IMR-90 (cell line): ENCODE measurements at regions not wholly inside any gene's neighbourhood (a gene's known extent, or its start where the extent isn't known, plus 50 kb on each side); places are given as distances from the start of the nearest gene placed in this dataset.

Experiments
- ATAC-seq: fragments of 200-7000 bp; cut with Tn5 transposase; 2 replicates; pipeline ENCODE4 v1.9.1; 2020; ENCODE audit warnings: low read depth, mild to moderate bottlenecking, moderate library complexity
- BruUV-seq: library from RNA; stranded (reverse); fragments of 400-500 nt; replicated peaks from 2 replicates; lab custom pipeline; 2021; lab: Mats Ljungman, UMichigan
- CTCF ChIA-PET: fragments of 300-600 bp; formaldehyde crosslinking; extraction: SDS; loops from one replicate; lab custom pipeline; 2021; ENCODE audit warnings: antibody characterized with exemption; lab: Yijun Ruan, JAX
- POLR2A ChIA-PET: fragments of 300-600 bp; sonication (Branson Sonifier 250); formaldehyde crosslinking; loops from one replicate; lab custom pipeline; 2022; ENCODE audit warnings: antibody characterized with exemption; ENCODE audit not compliant: unreplicated experiment; lab: Charles Lee
- DNase-seq: peaks from one replicate; pipeline ENCODE4 v3.0.0; 2013
- H2AFZ ChIP-seq: replicated peaks from 2 replicates; pipeline ENCODE3; 2013; ENCODE audit warnings: low read length, mild to moderate bottlenecking; ENCODE audit not compliant: poor library complexity
- H2AK5ac ChIP-seq: 2 replicates; pipeline ENCODE4 v1.6.1; 2013; ENCODE audit warnings: low read depth, low read length, inconsistent platforms
- H2AK9ac ChIP-seq: replicated peaks from 2 replicates; pipeline ENCODE3; 2013; ENCODE audit warnings: mild to moderate bottlenecking, low read depth, low read length, moderate library complexity; ENCODE audit not compliant: poor library complexity
- H2BK120ac ChIP-seq: 2 replicates; pipeline ENCODE4 v1.6.1; 2013; ENCODE audit warnings: low read depth, low read length, inconsistent platforms
- H2BK15ac ChIP-seq: 3 replicates; pipeline ENCODE4 v1.6.1; 2013; ENCODE audit warnings: low read depth, low read length, inconsistent platforms
- H2BK20ac ChIP-seq: 2 replicates; pipeline ENCODE4 v1.6.1; 2013; ENCODE audit warnings: low read depth, mild to moderate bottlenecking, inconsistent platforms, low read length, moderate library complexity
- H2BK5ac ChIP-seq: 2 replicates; pipeline ENCODE4 v1.6.1; 2013; ENCODE audit warnings: mild to moderate bottlenecking, low read depth, low read length, inconsistent platforms; ENCODE audit not compliant: poor library complexity, severe bottlenecking
- H3K14ac ChIP-seq: replicated peaks from 2 replicates; pipeline ENCODE4 v1.6.1; 2013; ENCODE audit warnings: low read depth, low read length, inconsistent platforms
- H3K18ac ChIP-seq: 2 replicates; pipeline ENCODE4 v1.6.1; 2013; ENCODE audit warnings: low read depth, low read length, control low read depth
- H3K23ac ChIP-seq: 2 replicates; pipeline ENCODE4 v1.6.1; 2013; ENCODE audit warnings: low read depth, low read length, inconsistent platforms
- H3K27ac ChIP-seq: 2 replicates; pipeline ENCODE4 v1.5.1; 2013; ENCODE audit warnings: mild to moderate bottlenecking, control low read depth, low read length; ENCODE audit not compliant: insufficient read depth
- H3K27me3 ChIP-seq: 2 replicates; pipeline ENCODE4 v1.6.1; 2013; ENCODE audit warnings: low read length; ENCODE audit not compliant: control insufficient read depth, insufficient read depth
- H3K36me3 ChIP-seq: 2 replicates; pipeline ENCODE4 v1.6.1; 2013; ENCODE audit warnings: low read length, mixed read lengths; ENCODE audit not compliant: control insufficient read depth, insufficient read depth
- H3K4ac ChIP-seq: 2 replicates; pipeline ENCODE4 v1.6.1; 2013; ENCODE audit warnings: low read depth, low read length, inconsistent platforms
- H3K4me1 ChIP-seq: 2 replicates; pipeline ENCODE4 v1.6.1; 2013; ENCODE audit warnings: low read length, mixed read lengths; ENCODE audit not compliant: control insufficient read depth, insufficient read depth
- H3K4me2 ChIP-seq: 2 replicates; pipeline ENCODE4 v1.6.1; 2013; ENCODE audit warnings: low read depth, mild to moderate bottlenecking, control low read depth, low read length, moderate library complexity
- H3K4me3 ChIP-seq: 2 replicates; pipeline ENCODE4 v1.5.1; 2013; ENCODE audit warnings: low read depth, mild to moderate bottlenecking, control low read depth, low read length, moderate library complexity; ENCODE audit not compliant: insufficient read depth
- H3K56ac ChIP-seq: 2 replicates; pipeline ENCODE4 v1.6.1; 2013; ENCODE audit warnings: low read length, inconsistent platforms; ENCODE audit not compliant: insufficient read depth; ENCODE audit errors: extremely low read depth
- H3K79me1 ChIP-seq, 2 experiments: 2 replicates each; pipeline ENCODE4 v1.6.1; 2013; ENCODE audit warnings: low read length in 2 of 2, inconsistent platforms in 1 of 2, low read depth in 1 of 2
- H3K9ac ChIP-seq: 2 replicates; pipeline ENCODE4 v1.6.1; 2013; ENCODE audit warnings: low read depth, low read length, control low read depth
- H3K9me1 ChIP-seq: 2 replicates; pipeline ENCODE4 v1.6.1; 2013; ENCODE audit warnings: low read length, inconsistent platforms; ENCODE audit not compliant: insufficient read depth
- H3K9me3 ChIP-seq: 2 replicates; pipeline ENCODE4 v1.6.1; 2013; ENCODE audit warnings: low read length; ENCODE audit not compliant: control insufficient read depth, insufficient read depth
- H4K20me1 ChIP-seq: 2 replicates; pipeline ENCODE4 v1.6.1; 2013; ENCODE audit warnings: low read length, inconsistent platforms; ENCODE audit not compliant: insufficient read depth
- H4K5ac ChIP-seq: 2 replicates; pipeline ENCODE4 v1.6.1; 2013; ENCODE audit warnings: mild to moderate bottlenecking, low read depth, low read length, control low read depth
- H4K8ac ChIP-seq, 2 experiments: 2 replicates each; pipeline ENCODE4 v1.6.1; 2013; ENCODE audit warnings: low read depth in 2 of 2, low read length in 2 of 2, control low read depth in 1 of 2, inconsistent platforms in 1 of 2
- H4K91ac ChIP-seq: 2 replicates; pipeline ENCODE4 v1.6.1; 2013; ENCODE audit warnings: low read depth, low read length, inconsistent platforms; ENCODE audit not compliant: insufficient read depth
- BHLHE40 ChIP-seq: fragments of 150-350 bp; IDR thresholded peaks from 2 replicates; pipeline ENCODE4 v1.6.1; 2016; ENCODE audit warnings: mild to moderate bottlenecking, low read depth, low read length
- CEBPB ChIP-seq: IDR thresholded peaks from 2 replicates; pipeline ENCODE4 v1.6.1; 2012; ENCODE audit warnings: low read depth, low read length, improper control_type of control experiment
- CHD1 ChIP-seq: IDR thresholded peaks from 2 replicates; pipeline ENCODE4 v1.6.1; 2012; ENCODE audit warnings: low read depth, low read length, improper control_type of control experiment
- FOS ChIP-seq: fragments of 150-350 bp; IDR thresholded peaks from 2 replicates; pipeline ENCODE4 v1.6.1; 2016; ENCODE audit warnings: low read depth, low read length
- MAFK ChIP-seq: IDR thresholded peaks from 2 replicates; pipeline ENCODE4 v1.6.1; 2012; ENCODE audit warnings: low read depth, low read length, improper control_type of control experiment
- MAZ ChIP-seq: IDR thresholded peaks from 2 replicates; pipeline ENCODE4 v1.6.1; 2012; ENCODE audit warnings: low read depth, mild to moderate bottlenecking, low read length, improper control_type of control experiment, moderate library complexity, borderline replicate concordance
- MXI1 ChIP-seq: IDR thresholded peaks from 2 replicates; pipeline ENCODE4 v1.6.1; 2012; ENCODE audit warnings: low read depth, mild to moderate bottlenecking, low read length, moderate library complexity, borderline replicate concordance
- NFE2L2 ChIP-seq: fragments of 150-350 bp; IDR thresholded peaks from 2 replicates; pipeline ENCODE4 v1.6.1; 2016; ENCODE audit warnings: low read depth, mild to moderate bottlenecking, low read length
- POLR2A ChIP-seq: IDR thresholded peaks from 2 replicates; pipeline ENCODE4 v1.6.1; 2012; ENCODE audit warnings: mild to moderate bottlenecking, low read depth, low read length
- RAD21 ChIP-seq: IDR thresholded peaks from 2 replicates; pipeline ENCODE4 v1.6.1; 2012; ENCODE audit warnings: low read length, improper control_type of control experiment
- RCOR1 ChIP-seq: IDR thresholded peaks from 2 replicates; pipeline ENCODE4 v1.6.1; 2012; ENCODE audit warnings: mild to moderate bottlenecking, low read length, improper control_type of control experiment; ENCODE audit not compliant: insufficient replicate concordance
- RFX5 ChIP-seq: IDR thresholded peaks from 2 replicates; pipeline ENCODE4 v1.8.0; 2012; ENCODE audit warnings: low read depth, mild to moderate bottlenecking, low read length, moderate library complexity
- SMC3 ChIP-seq: fragments of 150-350 bp; IDR thresholded peaks from 2 replicates; pipeline ENCODE4 v1.6.1; 2016; ENCODE audit warnings: low read depth, mild to moderate bottlenecking, antibody characterized with exemption, low read length, moderate library complexity
- WGBS, 2 experiments: methylation state at CpG; one replicate each; pipeline versions ENCODE4 v1.1.5 to v1.1.7; 2013; ENCODE audit warnings: missing lambda C conversion rate in 2 of 2; ENCODE audit not compliant: insufficient read length in 1 of 2; ENCODE audit errors: extremely low coverage in 2 of 2; 5-methylcytosine and 5-hydroxymethylcytosine counted together
- dilution Hi-C: fragments of 300-500 bp; cut with HindIII; formaldehyde crosslinking; loops from one replicate; pipeline ENCODE4 v1.14.3; 2018; ENCODE audit warnings: low sequenced_read_pairs; ENCODE audit not compliant: unreplicated experiment
- in situ Hi-C: fragments of 300-500 bp; cut with MboI; formaldehyde crosslinking; loops from 3 replicates; pipeline ENCODE4 v1.14.3; 2019; ENCODE audit warnings: low sequenced_read_pairs, inconsistent platforms, mixed read lengths
- intact Hi-C: fragments of 100-400 bp; cut with micrococcal nuclease; formaldehyde crosslinking; loops from 2 replicates; pipeline ENCODE4 v1.10.0; 2022
- TF ChIP-seq, protein P1 (sequence below): fragments of 150-350 bp; IDR thresholded peaks from 2 replicates; pipeline ENCODE4 v1.6.1; 2017; ENCODE audit warnings: mild to moderate bottlenecking, antibody characterized with exemption, low read length, low read depth
- TF ChIP-seq, protein P2 (sequence below): conservative IDR thresholded peaks from 2 replicates; pipeline ENCODE4 v1.5.1; 2012; ENCODE audit warnings: mild to moderate bottlenecking, low read depth, low read length, improper control_type of control experiment
- TF ChIP-seq, protein P3 (sequence below): fragments of 150-350 bp; IDR thresholded peaks from 2 replicates; pipeline ENCODE4 v1.6.1; 2016; ENCODE audit warnings: low read depth, mild to moderate bottlenecking, low read length, moderate library complexity, borderline replicate concordance

DNA sequence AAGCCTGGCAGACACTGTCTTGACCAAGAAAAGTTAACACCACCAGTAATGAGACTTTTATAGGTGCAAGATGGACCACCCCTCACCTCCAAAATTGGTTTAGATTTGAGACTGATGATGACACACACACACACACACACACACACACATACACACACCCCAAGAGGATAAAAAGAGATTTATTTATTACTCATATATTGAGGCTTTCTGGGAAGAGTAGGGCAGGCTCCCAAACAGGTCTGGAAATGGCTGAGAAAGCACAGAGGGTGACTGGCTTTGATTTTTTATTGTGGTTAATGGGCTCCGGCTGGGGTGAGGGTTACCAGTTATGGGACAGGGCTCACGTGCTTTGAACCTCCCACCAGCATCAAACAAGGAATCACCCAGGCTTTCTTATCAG is 54.2 kb upstream of the ADAM23 start:
- dilution Hi-C loops (no loop called here), in situ Hi-C loops (no loop called here)
- no peak overlapping the region for H2BK5ac ChIP-seq

More for the DNA sequence above, 54.2 kb upstream of the ADAM23 start:
- H3K4me3 ChIP-seq: no peak overlapping the region
- H4K8ac ChIP-seq: no peak overlapping the region
- TF ChIP-seq RAD21 (no peak), RFX5 (no peak), SMC3 (no peak), MXI1 (no peak), MAZ (no peak), CHD1 (no peak), NFE2L2 (no peak), MAFK (no peak), BHLHE40 (no peak), FOS (no peak), CEBPB (no peak), RCOR1 (no peak), POLR2A (no peak)
- TF ChIP-seq, protein P1, sequence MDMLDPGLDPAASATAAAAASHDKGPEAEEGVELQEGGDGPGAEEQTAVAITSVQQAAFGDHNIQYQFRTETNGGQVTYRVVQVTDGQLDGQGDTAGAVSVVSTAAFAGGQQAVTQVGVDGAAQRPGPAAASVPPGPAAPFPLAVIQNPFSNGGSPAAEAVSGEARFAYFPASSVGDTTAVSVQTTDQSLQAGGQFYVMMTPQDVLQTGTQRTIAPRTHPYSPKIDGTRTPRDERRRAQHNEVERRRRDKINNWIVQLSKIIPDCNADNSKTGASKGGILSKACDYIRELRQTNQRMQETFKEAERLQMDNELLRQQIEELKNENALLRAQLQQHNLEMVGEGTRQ: no peak
- TF ChIP-seq, protein P2, sequence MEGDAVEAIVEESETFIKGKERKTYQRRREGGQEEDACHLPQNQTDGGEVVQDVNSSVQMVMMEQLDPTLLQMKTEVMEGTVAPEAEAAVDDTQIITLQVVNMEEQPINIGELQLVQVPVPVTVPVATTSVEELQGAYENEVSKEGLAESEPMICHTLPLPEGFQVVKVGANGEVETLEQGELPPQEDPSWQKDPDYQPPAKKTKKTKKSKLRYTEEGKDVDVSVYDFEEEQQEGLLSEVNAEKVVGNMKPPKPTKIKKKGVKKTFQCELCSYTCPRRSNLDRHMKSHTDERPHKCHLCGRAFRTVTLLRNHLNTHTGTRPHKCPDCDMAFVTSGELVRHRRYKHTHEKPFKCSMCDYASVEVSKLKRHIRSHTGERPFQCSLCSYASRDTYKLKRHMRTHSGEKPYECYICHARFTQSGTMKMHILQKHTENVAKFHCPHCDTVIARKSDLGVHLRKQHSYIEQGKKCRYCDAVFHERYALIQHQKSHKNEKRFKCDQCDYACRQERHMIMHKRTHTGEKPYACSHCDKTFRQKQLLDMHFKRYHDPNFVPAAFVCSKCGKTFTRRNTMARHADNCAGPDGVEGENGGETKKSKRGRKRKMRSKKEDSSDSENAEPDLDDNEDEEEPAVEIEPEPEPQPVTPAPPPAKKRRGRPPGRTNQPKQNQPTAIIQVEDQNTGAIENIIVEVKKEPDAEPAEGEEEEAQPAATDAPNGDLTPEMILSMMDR: no peak
- TF ChIP-seq, protein P3, sequence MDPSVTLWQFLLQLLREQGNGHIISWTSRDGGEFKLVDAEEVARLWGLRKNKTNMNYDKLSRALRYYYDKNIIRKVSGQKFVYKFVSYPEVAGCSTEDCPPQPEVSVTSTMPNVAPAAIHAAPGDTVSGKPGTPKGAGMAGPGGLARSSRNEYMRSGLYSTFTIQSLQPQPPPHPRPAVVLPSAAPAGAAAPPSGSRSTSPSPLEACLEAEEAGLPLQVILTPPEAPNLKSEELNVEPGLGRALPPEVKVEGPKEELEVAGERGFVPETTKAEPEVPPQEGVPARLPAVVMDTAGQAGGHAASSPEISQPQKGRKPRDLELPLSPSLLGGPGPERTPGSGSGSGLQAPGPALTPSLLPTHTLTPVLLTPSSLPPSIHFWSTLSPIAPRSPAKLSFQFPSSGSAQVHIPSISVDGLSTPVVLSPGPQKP: no peak
- no CpG with 5 or more reads among the region's 2 CpGs for WGBS, 2 experiments
- no peak for ATAC-seq
- no peak overlapping the region for H3K56ac ChIP-seq
- H3K4me2 ChIP-seq: no peak overlapping the region
- H3K9me3 ChIP-seq: 0 out of 2 replicates have a peak, but pooled peaks cover 2% of the 10 kb centered on the region
- no peak overlapping the region for H4K91ac ChIP-seq
- no peak overlapping the region for H2BK120ac ChIP-seq
- H4K20me1 ChIP-seq: no peaks in the 10 kb centered on the region
- H2BK20ac ChIP-seq: no peak overlapping the region
- H3K14ac ChIP-seq: no peak overlapping the region
- no peak overlapping the region for H2AFZ ChIP-seq
- H3K27ac ChIP-seq: no peak overlapping the region
- no peak overlapping the region for H2AK9ac ChIP-seq
- no peaks in the 10 kb centered on the region for H3K9me1 ChIP-seq
- DNase-seq: no peak
- H3K27me3 ChIP-seq: no peaks in the 10 kb centered on the region
- no peaks in the 10 kb centered on the region for H3K79me1 ChIP-seq
- ChIA-PET CTCF (no interaction called here), POLR2A (no interaction called here)
- no peak overlapping the region for H3K9ac ChIP-seq
- no peak overlapping the region for H3K4ac ChIP-seq
- no peak overlapping the region for H3K18ac ChIP-seq
- H2AK5ac ChIP-seq: no peak overlapping the region
- H4K5ac ChIP-seq: no peak overlapping the region
- no peak overlapping the region for H3K23ac ChIP-seq
- H2BK15ac ChIP-seq: no peak overlapping the region
- H3K4me1 ChIP-seq: no peaks in the 10 kb centered on the region
- intact Hi-C loops: no loop called here
- H3K36me3 ChIP-seq: no peaks in the 10 kb centered on the region
- no TSS peak for BruUV-seq
